ENCODE measurements at regions not wholly inside any gene's neighbourhood (a gene's known extent, or its start where the extent isn't known, plus 50 kb on each side); places are given as distances from the start of the nearest gene placed in this dataset.

DNA sequence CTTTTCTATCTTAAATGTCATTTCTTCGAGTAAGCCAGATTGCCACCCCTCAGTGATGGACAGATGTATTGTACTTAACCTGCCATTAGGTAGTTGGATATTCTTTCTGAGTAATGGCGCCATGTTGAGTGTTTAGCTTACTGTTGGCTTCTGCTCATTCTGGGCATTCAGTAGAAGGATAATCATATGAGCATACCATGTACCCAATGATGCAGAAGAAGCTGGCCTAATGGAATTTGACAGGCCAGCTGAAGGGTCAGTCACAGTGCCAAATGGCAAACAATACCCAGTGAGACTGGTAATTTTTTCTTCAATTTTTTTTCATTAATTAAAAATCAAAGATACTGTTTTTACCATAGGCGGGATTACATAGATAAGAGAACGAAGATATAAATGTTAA lies 1010.8 kb upstream of the EYS start:
- TF ChIP-seq EP300 (IDR thresholded peaks at IDR 0.05; ENCODE audit: borderline replicate concordance in 1 of 2, control insufficient read depth in 1 of 2, low read depth in 2 of 2, low read length in 2 of 2) = no peak
- TF ChIP-seq BRCA1 (IDR thresholded peaks at IDR 0.05; ENCODE audit: low read depth, low read length) = no peak
- no peak for TF ChIP-seq CHD4 (IDR thresholded peaks at IDR 0.05)
